Right atrium auricular region (tissue), 2 donors: ENCODE measurements at regions not wholly inside any gene's neighbourhood (a gene's known extent, or its start where the extent isn't known, plus 50 kb on each side); places are given as distances from the start of the nearest gene placed in this dataset.
"Not testable (repeated sequence)": the region's sequence is repeated elsewhere in the genome, so short reads cannot be mapped to it uniquely, and the experiment has no call there.

ENCODE experiments used
- DNase-seq: peaks from one replicate; pipeline ENCODE4 v3.0.0-alpha.2; 2019; ENCODE audit warnings: low spot score
- H3K27ac ChIP-seq, 2 donors: fragments of 200-600 bp; sonication (generic); 1 replicate in 1 of 2; 2 replicates in 1 of 2; pipeline ENCODE4 v1.5.1; 2016 to 2019
- H3K27me3 ChIP-seq, 2 donors: fragments of 200-600 bp; sonication (generic); one replicate each; pipeline versions ENCODE4 v1.5.1 to v1.6.0; 2017 to 2019
- H3K36me3 ChIP-seq: fragments of 200-600 bp; sonication (generic); one replicate; pipeline ENCODE4 v1.5.1; 2016
- H3K4me1 ChIP-seq, 2 donors: fragments of 200-600 bp; sonication (generic); one replicate each; pipeline versions ENCODE4 v1.5.1 to v1.6.0; 2017 to 2019
- H3K4me3 ChIP-seq, 2 donors: fragments of 200-600 bp; sonication (generic); 1 replicate in 1 of 2; 2 replicates in 1 of 2; pipeline ENCODE4 v1.5.1; 2017 to 2019; ENCODE audit warnings: mild to moderate bottlenecking in 1 of 2, moderate library complexity in 1 of 2
- H3K9me3 ChIP-seq, 2 donors: fragments of 200-600 bp; sonication (generic); one replicate each; pipeline ENCODE4 v1.5.1; 2019
- TF ChIP-seq, protein P1 (sequence below), 2 donors: fragments of 200-600 bp; sonication (generic); IDR thresholded peaks; one replicate each; pipeline ENCODE4 v1.5.1; 2019; ENCODE audit warnings: antibody characterized with exemption in 2 of 2

DNA sequence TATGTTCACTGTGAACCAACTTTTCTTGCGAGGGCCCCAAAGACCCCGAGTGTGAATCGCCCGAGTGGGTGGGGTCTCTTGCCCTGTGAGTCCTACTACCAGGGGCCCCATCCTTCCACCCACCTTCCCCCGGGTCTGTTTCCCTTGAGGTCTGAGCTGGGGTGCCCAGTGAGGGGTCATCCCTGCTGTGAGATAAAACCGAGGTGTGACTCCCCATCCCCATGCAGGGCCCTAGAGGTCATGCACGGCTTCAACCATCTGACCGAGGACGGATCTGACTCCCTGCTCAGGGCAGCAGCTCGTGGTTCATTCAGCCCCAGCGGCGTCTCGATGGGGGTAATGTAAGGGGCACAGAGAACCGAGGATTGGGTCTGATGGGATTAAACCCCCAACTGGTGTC, 103.1 kb upstream of the SULF2 start:
- no peaks in the 10 kb centered on the region for H3K36me3 ChIP-seq
- H3K27me3 ChIP-seq = no peaks in the 10 kb centered on the region
- no peaks in the 10 kb centered on the region for H3K4me1 ChIP-seq
- no peak overlapping the region for H3K27ac ChIP-seq
- TF ChIP-seq, protein P1, sequence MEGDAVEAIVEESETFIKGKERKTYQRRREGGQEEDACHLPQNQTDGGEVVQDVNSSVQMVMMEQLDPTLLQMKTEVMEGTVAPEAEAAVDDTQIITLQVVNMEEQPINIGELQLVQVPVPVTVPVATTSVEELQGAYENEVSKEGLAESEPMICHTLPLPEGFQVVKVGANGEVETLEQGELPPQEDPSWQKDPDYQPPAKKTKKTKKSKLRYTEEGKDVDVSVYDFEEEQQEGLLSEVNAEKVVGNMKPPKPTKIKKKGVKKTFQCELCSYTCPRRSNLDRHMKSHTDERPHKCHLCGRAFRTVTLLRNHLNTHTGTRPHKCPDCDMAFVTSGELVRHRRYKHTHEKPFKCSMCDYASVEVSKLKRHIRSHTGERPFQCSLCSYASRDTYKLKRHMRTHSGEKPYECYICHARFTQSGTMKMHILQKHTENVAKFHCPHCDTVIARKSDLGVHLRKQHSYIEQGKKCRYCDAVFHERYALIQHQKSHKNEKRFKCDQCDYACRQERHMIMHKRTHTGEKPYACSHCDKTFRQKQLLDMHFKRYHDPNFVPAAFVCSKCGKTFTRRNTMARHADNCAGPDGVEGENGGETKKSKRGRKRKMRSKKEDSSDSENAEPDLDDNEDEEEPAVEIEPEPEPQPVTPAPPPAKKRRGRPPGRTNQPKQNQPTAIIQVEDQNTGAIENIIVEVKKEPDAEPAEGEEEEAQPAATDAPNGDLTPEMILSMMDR (IDR thresholded peaks at IDR 0.05) = no peak
- no peak overlapping the region for H3K4me3 ChIP-seq
- no peak for DNase-seq
- no peaks in the 10 kb centered on the region for H3K9me3 ChIP-seq

DNA sequence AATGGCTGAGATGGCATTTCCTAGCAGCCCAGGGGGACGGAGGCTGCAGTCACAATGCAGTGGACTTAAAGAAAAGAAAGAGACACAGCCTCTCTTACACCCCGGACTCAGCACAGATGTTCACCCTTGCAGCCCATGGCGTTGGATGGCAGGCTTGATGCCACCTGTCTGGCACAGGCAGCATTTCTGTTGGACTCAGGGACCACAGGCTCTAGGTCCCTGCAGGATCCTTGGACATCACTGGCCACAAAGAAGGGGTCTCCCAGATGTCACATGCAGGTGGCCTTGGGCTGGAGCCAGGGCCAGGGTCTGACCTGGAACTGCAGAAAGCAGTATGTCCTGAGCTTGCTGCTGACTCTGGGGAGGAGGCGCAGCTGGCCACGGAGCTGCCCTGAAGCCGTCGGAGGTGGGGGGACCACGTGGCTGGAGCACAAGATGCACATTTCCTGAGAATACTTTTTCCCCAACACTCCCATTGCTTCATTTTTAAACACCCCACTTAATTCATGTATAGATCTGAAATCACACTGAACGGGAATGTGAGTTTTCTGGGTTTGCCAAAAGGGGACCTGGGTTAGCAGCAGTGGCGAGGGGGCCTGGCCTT, 102.3 kb upstream of the SULF2 start:
- Histone ChIP-seq H3K36me3 (no peaks in the 10 kb centered on the region), H3K4me1 (no peaks in the 10 kb centered on the region), H3K27me3 (no peaks in the 10 kb centered on the region), H3K9me3 (no peaks in the 10 kb centered on the region), H3K4me3 (no peak overlapping the region), H3K27ac (no peak overlapping the region)
- DNase-seq = no peak
- TF ChIP-seq, protein P1 (IDR thresholded peaks at IDR 0.05) = no peak

DNA sequence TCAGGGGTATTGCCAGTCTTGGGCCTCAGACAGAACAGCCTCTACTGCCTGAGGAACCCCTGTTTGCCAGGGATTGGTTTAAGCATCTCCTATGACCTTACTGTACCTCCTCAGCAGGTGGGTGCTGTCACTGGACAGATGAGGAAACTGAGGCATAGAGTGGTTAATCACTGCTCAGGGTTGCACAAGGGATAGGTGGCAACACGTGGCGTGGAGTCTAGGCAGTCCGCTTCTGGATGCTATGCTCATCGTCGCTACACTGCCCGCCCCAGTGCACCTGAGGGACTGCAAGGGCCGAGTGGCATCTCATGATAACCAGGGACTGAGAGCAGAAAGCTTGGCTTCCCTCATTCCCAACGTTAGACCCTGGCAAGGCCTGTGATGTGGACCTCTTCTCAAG, 101.8 kb upstream of the SULF2 start:
- H3K9me3 ChIP-seq = no peaks in the 10 kb centered on the region
- no peak for DNase-seq
- no peak overlapping the region for H3K27ac ChIP-seq
- TF ChIP-seq, protein P1 (IDR thresholded peaks at IDR 0.05) = no peak
- no peaks in the 10 kb centered on the region for H3K4me1 ChIP-seq
- no peaks in the 10 kb centered on the region for H3K36me3 ChIP-seq
- no peaks in the 10 kb centered on the region for H3K27me3 ChIP-seq
- H3K4me3 ChIP-seq = no peak overlapping the region

DNA sequence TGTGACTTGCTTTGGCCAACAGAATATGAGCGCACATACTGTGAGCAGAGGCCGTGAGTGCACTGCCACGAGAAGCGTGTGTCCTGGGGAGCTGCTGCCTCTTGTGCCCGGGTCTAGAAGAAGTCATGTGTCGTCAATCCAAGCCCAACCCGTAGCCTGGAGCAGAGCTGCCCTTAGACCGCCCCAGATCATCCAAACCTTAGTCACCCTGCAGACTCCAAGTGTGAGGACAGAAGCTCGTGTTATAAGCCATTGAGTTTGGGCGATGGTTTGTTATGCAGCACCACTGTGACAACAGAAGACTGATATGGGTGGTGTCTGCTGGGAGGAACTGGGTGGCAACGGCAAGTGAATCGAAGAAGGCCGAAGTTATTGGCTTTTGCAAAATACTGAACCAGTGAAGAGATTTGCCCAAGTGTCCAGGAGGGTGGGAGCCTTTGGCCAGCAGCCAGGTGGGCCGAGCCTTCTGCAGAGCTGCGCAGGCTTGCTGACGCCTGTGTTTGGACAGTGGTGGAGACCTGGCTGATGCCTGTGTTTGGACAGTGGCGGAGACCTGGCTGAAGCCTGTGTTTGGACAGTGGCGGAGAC, 101.3 kb upstream of the SULF2 start:
- H3K27ac ChIP-seq = no peak overlapping the region
- no peak for DNase-seq
- H3K36me3 ChIP-seq = no peaks in the 10 kb centered on the region
- no peaks in the 10 kb centered on the region for H3K9me3 ChIP-seq
- H3K27me3 ChIP-seq = no peaks in the 10 kb centered on the region
- H3K4me1 ChIP-seq = no peaks in the 10 kb centered on the region
- H3K4me3 ChIP-seq = no peak overlapping the region
- TF ChIP-seq, protein P1 (IDR thresholded peaks at IDR 0.05) = no peak

DNA sequence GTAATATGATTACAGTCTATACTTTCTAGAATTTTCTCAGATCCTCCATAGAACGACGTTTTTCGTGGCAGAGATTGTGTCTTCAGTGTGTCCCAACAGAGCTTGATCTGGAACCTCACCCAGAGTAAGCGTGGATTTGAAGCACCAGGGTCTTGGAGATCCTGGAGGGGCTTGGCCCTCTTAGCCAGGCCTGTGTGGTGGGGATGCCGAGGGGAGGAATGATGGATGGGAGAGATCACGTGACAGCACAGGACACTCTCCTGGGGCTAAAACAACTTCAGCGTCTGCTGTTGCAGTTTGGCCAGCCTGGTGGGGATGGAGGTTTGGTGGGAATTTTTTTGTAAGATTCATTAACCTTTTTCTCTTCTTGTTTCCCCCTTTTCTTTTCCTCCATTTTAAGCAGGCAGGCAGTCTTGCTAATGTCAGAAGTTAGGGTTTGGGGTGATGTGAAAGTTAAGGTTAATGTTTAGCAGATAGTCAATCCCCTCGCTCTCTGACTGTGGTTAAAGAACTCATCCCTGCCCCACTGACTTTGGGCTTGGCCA, 100.7 kb upstream of the SULF2 start:
- H3K36me3 ChIP-seq = no peaks in the 10 kb centered on the region
- no peak overlapping the region for H3K4me3 ChIP-seq
- H3K4me1 ChIP-seq = no peaks in the 10 kb centered on the region
- TF ChIP-seq, protein P1 (IDR thresholded peaks at IDR 0.05) = no peak
- H3K27ac ChIP-seq = no peak overlapping the region
- DNase-seq = no peak
- no peaks in the 10 kb centered on the region for H3K9me3 ChIP-seq
- H3K27me3 ChIP-seq = no peaks in the 10 kb centered on the region

DNA sequence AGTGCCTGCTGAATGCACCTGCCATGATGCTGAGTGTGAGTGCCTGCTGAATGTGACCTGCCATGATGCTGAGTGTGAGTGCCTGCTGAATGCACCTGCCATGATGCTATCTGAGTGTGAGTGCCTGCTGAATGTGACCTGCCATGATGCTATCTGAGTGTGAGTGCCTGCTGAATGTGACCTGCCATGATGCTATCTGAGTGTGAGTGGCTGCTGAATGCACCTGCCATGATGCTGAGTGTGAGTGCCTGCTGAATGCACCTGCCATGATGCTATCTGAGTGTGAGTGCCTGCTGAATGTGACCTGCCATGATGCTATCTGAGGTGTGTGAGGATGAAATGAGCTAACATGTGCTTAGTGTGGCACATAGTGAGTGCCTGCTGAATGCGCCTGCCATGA, 98.7 kb upstream of the SULF2 start:
- not testable (repeated sequence) for H3K9me3 ChIP-seq, DNase-seq, H3K27ac ChIP-seq, H3K4me3 ChIP-seq, H3K4me1 ChIP-seq, H3K36me3 ChIP-seq, H3K27me3 ChIP-seq
